HG03442 (cell line): ENCODE measurements at regions not wholly inside any gene's neighbourhood (a gene's known extent, or its start where the extent isn't known, plus 50 kb on each side); places are given as distances from the start of the nearest gene placed in this dataset.
"Not testable (repeated sequence)": the region's sequence is repeated elsewhere in the genome, so short reads cannot be mapped to it uniquely, and the experiment has no call there.

ENCODE experiments used
- ATAC-seq: cut with Tn5 transposase; IDR thresholded peaks from one replicate; pipeline ENCODE4 v1.9.1; 2021; ENCODE audit warnings: mild to moderate bottlenecking, moderate library complexity; ENCODE audit not compliant: unreplicated experiment

DNA sequence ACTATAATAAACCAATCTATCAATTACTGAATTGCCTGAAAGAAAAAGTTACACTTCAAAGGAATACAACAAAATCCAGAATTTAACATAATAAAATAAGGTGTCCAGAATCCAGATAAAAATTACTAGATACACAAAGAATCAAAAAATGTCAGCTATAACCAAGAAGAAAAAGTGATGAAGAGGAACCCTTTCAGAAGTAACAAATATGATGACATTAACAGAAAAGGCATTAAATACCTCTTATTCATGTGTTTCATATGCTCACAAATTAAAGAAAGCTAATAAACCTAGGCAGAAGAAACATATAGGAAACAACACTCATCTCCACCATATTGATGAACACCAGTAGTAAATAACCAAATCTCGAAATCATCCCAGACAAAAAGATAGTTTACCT is 722.8 kb downstream of the ADCYAP1 start:
- ATAC-seq: no peak

GRCh38 chr18:1648712-1649111 is 744.0 kb downstream of the ADCYAP1 start:
- ATAC-seq: no peak

DNA sequence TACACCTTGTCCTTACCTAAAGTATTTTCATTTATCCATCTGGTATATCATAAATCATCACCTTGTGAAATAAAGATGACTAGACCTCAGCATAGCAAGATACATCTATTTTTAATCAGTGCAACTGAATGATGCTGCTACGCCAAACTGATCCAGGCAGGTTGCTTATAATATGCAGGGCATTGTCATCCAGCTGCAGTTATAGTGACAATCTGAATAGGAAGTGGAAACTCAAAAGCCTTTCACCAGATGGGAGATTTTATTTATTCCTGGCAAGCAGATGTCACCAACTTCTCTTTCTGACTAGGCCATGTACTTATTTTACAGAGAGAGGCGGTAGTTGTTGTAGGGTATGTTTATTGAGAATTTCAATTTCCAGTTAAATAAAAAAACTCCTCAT is 747.3 kb downstream of the ADCYAP1 start:
- ATAC-seq: no peak

DNA sequence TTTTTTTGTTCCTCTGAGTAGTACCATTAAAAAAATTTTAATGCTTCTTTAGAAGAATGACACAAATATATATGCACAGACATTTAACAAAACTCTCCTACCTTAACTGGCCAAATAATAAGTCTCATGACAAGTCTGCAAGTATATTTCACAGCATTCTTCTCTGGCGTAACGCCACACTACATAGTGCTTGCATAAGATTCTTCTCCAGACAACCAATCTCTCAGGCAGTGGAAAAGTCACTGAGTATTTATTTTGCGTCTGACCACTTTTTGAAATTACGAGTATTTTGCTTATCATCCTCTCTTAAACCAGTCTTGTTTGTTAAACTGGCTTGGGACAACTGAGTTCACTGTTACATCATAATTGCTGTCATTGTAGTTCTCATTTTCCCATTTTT is 749.2 kb downstream of the ADCYAP1 start:
- no peak for ATAC-seq

GRCh38 chr18:1657876-1658275 is 753.2 kb downstream of the ADCYAP1 start:
- ATAC-seq: no peak

DNA sequence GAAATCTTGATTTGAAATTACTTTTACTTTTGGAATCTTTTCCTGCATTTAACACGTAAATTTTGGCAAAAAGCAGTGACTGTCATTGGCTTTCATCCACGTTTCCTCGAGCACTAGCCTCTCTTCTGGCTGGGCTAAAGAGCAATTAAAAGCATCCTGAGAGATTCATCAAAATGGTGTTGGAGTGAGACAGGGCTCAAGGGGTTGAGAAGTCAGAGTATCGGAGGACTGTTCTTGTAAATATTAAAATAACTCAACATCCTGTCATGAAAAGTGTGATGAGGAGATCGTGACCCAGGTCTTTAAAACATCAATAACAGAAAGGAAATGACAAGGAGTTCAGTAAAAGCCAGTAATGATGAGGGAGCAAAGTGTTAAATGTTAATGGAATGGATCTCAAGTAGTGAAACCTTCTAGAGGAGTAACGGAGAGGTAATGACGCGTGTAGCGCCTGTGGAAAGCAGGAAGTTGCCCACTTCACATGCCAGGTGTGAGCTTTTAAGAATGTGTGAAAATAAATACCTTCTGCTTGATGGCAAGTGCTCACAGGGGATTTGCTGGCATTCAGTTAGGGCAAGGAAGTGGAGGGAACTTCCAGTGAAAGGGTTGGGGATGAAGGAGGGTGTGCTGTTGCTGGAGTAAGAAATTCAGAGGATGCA is 754.4 kb downstream of the ADCYAP1 start:
- ATAC-seq: no peak

DNA sequence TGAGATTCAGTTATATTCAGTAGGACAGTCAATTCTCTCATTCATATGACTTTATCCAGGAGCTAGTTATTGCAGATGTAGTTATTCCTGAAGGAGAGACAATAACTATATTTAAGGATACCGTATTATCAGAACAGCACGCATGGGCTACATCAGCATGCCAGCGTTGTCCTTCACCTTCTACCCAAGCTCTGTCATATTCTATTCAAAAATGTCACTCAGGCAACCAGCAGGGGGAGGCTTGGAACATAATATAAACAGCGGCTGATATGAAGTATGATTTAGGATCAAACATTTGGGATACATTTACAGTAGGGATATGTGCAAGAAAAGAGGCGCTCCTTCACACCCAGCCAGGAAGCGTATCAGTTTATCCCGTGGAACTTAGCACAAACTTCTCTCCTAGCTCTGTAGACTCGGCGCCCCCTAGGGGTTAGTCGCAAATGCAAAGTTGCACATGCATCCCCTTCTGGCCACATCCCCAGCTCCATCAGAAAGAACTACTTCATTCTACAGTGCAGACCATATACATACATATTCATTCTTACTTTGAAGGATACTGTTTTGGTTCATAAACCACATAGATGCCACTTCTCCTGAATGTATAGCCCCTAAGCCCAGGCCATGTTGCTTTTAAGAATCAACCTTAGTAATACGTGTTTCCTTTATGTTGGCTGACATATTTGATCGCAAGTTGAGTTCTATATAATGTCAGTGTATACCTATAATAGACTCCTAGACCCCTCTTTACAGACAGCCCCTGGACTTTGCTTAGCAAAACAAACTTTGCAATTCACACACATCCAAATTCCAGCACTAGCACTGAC is 759.4 kb downstream of the ADCYAP1 start:
- ATAC-seq: peak; percentile 87

DNA sequence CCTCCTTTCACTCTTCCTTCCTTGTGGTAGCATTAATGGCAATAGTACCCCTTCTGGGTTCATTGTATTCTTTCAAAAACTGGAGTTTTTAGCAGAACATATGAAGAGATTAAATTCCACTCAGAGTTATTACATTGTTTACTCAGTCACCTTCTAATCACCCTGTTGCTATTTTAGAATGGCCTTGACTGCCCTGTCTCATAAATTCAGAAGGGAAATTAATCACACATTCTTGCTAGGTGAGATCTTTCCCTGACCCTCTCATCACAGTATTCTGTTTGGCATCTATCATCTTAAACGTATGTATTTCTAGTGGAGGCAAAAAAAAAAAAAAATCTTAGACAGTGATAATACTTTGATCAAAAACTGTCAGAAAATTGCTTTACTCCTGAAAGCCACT is 760.4 kb downstream of the ADCYAP1 start:
- ATAC-seq: no peak

DNA sequence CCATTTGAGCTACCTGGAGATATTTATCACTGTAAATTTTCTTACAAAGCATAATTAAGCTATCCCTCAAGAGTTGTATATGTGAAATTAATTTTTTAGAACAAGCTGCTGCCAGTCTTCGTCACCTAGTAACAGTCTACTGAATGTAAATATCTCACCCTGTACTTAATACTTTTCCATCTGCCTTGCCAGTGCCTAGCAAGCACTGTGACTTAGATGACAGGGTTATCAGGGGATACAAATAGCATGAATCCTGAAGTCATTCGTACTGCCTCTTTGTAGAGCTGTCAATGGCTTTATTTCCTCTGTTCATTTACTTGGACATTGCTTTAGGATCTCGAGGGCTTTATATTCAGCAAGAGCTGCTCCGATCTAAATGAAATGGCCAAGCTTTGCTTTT is 763.6 kb downstream of the ADCYAP1 start:
- no peak for ATAC-seq

- not testable (repeated sequence) for ATAC-seq
These were observed 767.0 kb downstream of the ADCYAP1 start for GRCh38 chr18:1671710-1672109.

DNA sequence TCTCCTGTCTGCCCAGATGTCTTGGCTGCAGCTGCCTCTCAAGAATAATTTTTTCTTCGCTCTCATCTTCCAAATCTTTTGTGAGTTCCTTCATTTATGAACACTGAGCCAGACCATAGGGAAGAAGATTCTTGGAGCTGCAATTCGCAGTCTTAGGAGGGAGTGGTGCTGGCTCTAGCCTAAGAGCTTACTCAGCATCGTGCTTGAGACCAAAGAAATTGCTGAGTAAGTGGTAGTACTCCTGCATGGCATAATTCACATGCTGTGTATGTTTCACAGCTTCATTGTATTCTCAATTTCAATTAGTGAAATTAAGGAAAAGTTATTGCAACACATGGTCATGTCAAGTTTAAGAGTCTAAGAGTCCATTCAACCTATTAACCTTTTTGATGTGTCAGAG is 771.7 kb downstream of the ADCYAP1 start:
- ATAC-seq: no peak

- ATAC-seq: no peak
These were observed 775.4 kb downstream of the ADCYAP1 start for GRCh38 chr18:1680108-1680507.

GRCh38 chr18:1691863-1692262 is 787.2 kb downstream of the ADCYAP1 start:
- ATAC-seq: no peak

DNA sequence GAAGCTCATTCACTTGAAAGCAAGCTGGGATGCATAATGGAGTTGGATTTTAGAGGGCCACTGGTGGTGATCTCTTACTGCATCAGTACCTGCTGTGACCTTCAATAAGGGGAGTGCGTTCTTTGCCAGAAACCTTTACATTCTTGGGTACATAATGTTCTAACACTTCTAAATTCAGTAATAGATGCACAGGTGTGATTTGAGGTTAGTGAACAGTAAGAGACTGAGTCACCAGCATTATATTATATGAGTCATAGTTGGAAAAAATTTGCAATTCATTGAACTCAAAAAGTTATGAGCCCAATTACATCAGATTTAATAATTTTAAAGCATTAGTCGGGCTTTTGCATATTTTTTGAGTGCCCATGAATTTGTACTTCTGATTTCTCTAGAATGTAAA is 803.3 kb downstream of the ADCYAP1 start:
- no peak for ATAC-seq

GRCh38 chr18:1710114-1710513 is 805.4 kb downstream of the ADCYAP1 start:
- ATAC-seq: no peak

GRCh38 chr18:1732143-1732542 is 827.5 kb downstream of the ADCYAP1 start:
- ATAC-seq: no peak

DNA sequence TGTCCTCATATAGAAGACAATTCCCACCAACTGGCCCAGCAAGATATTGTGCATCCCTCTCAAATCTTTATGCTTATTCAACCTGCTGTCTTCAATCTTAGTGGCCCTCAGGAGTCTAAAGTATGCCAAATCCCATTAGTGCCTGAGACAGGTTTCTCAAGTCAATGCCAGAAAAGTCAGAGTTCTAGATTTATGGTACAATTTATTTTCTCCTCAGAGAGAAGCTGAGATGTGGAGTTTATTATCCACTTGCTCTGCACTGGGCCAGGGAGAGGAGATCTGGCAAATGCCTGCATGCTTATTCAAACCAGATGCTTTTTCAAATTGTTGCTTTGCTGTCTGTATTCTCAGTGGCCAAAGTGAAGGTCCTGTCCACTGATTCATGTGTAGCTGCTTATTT is 825.2 kb downstream of the METTL4 start:
- no peak for ATAC-seq

GRCh38 chr18:1751249-1751648 is 820.1 kb downstream of the METTL4 start:
- ATAC-seq: no peak

DNA sequence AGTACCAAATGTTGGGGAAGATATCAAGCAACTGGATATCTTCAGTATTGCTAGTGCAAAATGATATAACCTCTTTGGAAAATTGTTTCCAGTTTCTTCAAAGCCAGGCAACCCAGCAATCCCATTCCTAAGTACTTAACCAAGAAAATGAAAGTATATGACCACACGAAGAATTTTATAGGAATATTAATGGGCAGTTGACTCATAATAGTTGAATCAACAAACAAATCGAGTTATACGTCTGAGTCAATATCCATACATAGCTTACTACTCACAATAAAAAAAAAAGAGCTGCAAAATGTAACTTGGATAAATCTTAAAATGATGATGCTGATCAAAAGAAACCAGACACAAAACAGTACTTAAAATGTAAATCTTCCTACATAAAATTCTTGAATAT is 810.4 kb downstream of the METTL4 start:
- ATAC-seq: no peak

GRCh38 chr18:1774261-1774660 is 797.0 kb downstream of the METTL4 start:
- no peak for ATAC-seq

DNA sequence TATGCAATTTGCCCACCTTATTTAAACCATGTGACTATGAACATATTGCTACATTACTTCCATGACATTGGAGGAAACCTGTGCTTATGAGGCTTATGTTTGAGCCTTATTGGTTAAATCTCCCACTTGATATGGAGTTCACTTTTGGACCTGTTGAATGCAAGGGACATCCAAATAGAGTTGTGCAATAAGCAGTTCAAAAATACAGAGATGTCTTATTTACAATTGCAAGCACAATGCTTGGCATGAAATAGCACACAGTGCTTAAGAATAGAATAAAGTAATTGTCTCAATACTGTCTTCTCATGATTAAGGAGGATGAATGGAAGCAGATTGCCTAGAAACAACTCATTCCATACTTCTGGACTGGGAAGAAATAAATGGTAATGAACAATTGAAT is 793.5 kb downstream of the METTL4 start:
- no peak for ATAC-seq

- ATAC-seq: no peak
These were observed 792.7 kb downstream of the METTL4 start for GRCh38 chr18:1778496-1779178.
